ENCODE measurements at regions not wholly inside any gene's neighbourhood (a gene's known extent, or its start where the extent isn't known, plus 50 kb on each side); places are given as distances from the start of the nearest gene placed in this dataset.

DNA sequence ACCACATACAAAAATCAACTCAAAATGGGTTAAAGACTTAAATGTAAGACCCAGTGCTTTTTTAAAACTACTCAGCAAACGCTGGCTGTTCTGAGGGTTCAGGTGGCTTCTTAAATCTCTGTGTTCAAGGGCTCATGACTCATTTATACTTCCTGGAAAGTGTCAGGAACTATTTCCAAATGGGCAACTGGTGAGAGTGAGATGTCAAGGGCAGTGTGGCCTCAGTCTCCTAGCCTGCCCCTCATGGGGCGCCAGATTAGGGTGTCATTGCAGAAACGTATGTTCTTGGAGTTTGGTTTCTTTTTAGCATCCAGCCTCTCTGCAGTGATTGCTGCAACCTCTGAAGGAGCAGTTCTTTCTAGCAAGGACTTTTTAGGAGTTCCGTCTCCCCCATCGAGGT is 485.4 kb downstream of the TNS1 start:
- DNase-seq, result no peak

DNA sequence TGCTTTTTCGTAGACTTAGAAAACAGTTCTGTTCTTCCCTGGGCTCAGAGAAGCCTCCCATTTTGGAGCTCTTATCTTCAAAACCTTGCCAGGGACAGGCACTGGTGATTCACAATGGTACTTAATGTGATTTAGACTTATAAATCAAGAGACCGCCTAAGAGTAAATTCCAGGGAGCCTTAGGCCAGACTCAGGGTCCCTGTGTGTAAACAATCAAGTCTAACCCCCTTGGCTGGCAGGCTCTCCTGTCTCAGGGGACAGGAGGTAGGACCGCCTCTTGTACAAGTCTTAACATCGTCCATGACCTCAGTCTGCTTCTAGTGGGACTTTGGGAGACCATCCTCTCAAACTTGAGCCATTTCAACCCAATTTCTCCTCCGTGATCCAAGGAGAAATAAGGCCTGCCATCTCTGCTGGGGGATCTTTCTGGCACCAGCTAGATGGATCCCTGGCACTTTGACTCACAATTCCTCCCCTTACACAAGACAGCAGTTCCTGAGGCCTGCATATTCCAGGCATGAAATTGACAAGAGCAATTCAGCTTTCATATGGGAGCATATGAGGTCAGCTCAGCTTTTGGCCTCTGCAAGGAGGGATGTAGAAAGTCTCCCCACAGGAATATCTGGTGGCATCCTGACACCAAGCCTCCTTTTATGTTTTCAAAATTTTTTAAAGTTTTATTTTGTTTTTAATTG is 487.0 kb downstream of the TNS1 start:
- no peak for DNase-seq

DNA sequence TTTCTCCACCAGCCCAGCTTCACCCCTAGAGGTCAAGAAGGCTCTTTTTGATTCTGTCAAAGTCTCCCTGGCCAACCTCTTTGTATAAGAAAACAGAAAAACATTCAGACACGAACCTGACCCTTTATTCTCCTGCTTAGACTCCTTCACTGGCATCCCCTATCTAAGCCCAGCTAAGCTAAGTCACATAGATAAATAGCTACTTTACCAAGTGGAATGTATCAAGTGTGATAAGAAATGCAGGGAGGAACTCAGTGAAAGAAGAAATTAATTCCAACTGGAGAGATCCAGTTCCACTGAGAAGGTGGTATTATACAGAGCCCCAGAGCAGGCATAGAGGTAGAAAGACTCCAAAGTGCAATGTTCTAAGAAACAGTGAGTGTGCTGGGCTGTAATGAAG is 489.5 kb downstream of the TNS1 start:
- DNase-seq, result no peak

DNA sequence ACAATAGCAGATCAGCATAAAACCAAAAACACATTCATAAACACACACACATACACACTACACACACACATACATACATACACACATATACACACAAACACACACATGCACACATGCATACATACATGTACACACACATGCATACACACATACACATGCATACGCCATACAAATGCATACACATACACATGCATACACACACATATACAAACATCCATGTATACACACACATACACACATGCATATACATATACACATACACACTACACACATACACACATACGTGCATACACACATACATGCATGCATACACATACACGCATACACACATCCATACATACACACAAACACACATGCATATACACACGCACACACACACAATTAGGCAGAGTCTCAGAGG is 490.1 kb downstream of the TNS1 start:
- DNase-seq, result no peak

DNA sequence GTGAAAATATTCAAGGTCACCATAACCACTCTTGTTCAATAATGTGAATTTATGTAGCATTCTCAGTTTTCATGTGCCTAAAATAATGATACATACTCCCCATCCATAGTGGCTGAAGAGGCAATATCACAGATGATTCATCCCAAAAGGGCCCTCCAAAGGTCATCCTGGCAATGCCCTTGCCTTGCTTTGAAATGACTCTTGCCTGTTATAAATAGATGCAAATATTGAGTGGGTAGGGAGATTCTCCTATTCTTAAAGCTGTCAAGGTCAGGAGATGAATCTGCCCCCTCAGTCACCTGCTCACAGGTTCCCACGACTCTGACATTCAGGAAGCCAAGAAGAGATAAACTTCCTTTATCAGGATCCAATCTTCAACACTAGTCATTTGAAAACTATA is 490.5 kb downstream of the TNS1 start:
- DNase-seq, result no peak

DNA sequence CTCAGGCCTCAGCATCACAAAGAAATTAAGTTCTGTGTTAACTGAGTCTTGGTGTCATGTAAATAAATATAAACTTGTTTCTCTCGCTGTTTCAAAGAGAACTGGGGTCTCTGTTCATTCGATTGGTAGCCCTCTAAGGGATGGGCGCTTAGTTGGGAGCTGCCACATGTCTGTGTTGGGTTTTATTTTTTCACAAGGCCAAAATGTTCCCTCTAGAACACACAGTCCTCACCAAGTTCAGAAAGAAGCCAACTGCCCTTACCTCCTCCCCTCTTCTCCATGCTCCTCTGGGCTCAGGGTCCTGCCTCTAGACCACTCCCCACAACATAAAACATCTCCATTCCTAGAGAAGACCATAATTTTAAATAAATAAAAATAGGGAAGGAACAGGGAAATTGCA is 490.9 kb downstream of the TNS1 start:
- DNase-seq, result no peak

DNA sequence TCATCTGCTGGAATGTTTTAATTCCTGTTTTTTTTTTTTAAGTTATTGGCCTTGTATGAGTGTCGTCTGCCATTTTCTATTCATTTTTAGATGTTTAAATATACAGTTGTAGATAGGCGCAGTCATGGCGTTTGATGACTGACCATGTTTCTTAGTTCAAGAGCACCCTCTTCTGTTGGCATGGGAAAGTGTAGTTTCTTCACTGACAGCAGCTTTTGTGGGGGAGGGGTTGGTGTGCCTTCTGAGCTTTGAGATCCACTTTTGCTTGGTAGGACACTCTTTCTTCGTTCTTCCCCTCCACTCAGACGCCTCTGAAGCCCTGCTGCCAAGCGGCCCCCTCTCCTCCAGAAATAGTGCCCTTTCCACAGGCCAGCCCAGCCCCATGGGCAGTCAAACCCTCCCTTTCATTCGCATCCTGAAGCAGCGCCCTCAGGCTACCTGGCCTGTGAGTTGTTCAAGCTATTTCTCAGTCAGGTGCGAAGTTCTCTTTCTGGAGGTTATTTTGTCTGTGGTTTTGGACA is 492.0 kb downstream of the TNS1 start:
- peak in 1 of 2 donors; percentile 46 for DNase-seq

DNA sequence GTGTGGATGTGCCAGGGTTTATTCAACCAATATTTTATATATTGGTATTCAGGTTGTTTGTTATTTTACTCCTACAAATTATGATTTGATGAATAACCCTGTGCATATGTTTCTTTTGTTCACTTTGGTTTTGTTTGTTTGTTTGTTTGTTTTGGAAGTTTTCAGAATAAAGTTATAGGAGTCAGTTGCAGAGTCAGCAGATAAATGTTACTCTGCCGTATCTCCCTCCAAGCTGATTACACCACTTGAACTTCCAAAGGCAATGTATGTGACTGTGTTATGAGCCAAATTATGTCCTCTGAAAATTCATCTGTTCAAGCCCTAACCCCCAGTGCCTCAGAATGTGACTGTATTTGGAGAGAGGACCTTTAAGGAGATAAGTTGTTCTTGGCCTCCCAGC is 497.5 kb downstream of the TNS1 start:
- no peak for DNase-seq

DNA sequence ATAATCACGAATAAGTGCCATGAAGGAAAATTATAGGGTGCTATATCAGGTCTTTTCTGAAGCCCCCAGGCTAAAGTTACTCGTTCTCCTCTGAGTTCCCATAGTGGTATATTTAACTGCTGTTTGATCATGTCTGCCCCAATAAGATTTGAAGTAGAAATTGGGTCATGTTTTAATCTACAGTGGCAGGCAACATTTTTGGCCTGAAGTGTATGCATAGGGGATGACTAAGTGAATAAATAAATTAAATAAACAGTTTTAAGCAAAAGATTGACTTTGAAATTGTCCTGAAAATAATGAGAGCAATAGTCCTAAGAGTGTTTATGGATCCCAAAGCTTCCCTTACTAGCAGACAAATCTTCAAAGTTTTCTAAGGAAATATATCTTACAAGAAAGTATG is 500.9 kb downstream of the TNS1 start:
- DNase-seq, result no peak

DNA sequence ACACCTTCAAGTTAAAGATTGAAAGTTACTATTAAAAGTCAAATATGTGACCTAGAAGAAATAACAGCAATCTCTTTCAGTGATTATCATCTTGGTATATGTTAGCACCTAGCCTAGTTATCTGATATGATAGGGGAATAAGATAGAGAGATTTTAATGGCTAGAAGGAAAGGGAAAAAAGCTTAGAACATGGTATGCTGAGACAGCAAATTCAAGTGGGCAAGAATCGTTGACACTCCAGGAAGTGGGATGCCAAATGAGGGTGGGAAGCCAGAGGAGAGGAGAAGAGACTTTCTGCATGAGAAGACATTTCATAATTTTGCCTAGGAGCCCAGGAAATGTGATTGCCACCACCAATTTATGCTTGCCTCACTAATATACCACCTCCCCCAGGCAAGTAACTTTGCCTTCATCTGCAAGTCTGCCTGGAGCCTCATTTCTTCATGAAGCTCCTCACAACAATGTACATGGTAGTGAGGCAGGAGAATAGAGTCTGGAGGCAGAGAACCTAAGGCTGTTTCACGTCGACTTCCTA is 504.9 kb downstream of the TNS1 start:
- no peak for DNase-seq

DNA sequence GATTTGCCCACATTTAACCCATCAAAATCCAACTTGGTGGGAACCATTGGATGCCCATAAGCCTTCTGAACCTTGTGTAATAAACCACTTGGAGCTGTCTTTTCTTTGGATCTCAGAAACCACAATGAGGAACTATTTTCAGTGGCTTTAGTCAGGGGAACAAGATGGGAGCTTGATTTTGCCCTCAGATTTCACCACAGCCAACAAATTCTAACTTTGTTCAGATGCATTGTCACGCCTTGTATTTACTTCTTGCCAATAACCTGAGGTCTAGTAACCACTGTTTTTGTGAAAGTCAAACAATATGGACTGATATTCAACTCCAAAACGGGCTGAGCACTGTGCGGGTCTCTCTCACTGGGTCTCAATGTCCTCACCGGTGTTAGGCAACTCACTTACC is 508.2 kb downstream of the TNS1 start:
- DNase-seq, result no peak

DNA sequence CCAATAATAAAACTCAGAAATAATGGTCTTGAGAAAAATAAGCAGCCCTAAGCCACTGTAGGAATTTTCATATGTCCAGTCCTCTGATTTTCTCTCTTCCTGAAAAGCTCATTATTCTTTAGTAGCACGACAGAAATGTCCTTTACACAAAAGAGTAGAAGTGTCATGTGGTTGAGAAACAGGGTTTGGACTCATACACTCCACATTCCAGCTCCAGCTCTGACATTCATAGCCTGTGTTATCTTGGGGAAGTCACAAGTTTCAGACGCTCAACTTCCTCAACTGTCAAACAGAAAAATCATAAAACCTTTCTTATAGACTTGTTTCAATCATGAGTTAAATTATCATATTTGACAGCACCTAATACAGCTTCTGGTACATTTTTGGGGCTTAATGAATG is 511.5 kb downstream of the TNS1 start:
- no peak for DNase-seq

DNA sequence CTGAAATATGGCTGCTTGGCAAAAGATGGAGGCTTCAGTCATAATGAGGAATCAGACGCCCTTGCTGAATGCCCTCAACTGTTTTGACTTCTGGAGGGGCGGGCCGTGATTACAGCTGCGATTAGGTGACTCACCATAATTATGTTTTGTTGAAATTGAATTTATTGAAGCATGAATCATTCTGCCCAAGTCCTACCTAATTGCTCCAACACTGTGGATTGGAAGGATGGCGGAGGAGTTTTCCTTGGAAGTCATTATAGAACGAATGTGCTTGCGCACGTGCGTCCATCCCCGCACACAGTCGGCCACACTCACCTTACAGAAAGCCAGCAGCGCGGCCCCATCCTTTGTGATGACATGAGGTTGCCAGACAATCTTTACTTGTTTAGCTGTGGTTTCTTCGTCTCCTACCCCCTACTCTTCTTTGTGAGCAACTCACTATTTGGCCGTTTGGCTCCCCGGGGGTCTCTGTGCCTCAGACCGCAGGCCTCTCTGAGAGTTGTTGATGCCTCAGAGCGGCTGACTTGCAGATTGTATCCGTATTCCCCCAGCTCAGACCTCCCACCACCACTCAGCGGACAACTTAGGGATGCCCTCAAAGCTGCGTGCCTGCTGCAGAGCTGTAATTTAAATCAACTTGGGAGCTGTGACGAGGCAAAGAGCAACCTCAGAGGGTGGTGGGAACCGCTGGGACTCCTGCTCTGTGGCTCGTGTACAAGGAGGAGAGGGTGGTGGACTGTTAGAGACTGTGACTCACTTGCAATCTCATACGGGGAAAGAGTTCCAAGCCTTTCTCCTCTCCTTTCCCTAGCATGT is 513.4 kb downstream of the TNS1 start:
- no peak for DNase-seq

DNA sequence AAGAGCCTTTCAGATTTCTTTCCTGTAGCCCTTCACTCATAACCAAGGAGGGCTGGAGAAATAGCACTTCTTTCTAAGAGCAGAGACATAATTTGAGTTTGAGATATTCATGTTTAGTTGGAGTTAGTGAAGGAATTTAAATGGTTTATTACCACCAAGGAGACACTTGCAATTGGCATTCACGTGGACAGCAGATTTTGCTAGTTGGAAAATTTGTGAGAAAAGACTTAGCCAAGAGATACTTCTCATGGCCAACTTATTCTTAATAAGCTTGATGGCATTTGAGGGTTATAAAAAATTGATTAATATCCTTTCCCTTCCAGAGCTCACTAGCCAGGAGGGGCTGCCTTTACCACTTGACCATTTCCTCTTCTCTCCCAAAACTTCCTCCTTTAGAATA is 518.7 kb downstream of the TNS1 start:
- no peak for DNase-seq

DNA sequence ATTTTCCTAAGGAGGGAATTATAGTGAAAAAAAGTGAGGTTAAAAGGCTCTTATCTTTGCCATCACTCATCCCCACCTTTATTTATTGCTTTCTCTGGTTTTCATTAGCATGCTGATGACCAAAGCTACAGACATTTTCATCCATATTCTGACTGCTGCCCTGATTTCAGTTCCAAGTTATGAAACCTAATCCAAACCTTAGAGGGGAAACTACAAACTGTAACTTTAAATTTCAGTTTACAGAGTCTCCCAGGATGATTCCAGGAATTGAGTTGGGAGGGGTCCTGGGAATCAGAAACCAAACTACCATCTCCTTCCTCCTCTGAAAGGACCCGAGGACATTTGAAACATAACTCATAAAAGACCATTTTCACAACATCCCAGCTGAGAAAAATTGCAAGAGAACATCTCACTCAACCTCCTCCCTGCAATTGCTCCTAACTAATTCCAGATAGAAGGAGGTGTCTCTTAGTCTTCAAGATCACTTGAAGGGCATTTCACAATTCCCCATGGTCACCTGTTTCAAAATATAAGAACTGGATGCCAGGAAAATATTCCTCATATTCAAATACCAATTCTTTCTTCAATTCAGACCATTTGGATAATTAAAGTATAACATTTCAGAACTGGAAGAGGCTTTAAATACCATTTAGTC is 520.6 kb downstream of the TNS1 start:
- DNase-seq, result no peak

DNA sequence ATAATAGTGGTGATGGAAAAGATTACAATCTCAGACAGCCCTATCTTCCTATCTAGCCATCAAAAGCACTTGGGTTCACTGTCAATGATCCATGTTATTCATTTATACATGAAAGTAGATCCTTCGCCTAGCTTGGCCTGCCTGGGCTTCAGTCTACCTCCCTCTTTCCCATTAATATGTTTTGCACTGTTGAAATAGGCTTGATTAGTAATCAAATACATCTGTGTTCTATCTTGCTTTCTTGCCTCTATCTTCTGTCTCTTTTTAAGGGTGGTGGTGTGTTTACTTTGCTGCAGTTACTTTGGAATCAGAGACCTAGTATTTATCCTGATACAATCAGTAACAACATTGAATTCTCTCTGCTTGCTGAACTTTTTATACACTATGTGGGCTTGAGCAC is 521.2 kb downstream of the TNS1 start:
- no peak for DNase-seq

DNA sequence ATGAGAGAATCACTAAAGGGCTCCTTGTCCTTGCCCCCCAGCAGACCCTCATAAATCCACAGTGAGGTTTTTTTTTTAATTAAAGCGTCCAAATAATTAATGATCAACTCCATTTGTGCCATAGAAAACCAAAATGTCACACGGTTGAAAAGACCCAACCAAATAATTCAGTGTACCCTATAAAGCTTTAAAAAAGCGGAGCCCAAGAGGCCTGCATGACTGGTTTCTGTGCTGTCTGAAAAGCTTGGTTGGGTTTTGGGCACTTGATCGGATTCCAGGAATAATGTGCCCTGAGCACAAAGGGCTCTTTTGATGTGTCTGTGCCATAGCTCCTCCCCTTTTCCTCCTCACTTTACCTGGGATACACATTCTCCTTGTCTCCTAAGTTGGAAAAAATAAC is 523.2 kb downstream of the TNS1 start:
- DNase-seq, result no peak

DNA sequence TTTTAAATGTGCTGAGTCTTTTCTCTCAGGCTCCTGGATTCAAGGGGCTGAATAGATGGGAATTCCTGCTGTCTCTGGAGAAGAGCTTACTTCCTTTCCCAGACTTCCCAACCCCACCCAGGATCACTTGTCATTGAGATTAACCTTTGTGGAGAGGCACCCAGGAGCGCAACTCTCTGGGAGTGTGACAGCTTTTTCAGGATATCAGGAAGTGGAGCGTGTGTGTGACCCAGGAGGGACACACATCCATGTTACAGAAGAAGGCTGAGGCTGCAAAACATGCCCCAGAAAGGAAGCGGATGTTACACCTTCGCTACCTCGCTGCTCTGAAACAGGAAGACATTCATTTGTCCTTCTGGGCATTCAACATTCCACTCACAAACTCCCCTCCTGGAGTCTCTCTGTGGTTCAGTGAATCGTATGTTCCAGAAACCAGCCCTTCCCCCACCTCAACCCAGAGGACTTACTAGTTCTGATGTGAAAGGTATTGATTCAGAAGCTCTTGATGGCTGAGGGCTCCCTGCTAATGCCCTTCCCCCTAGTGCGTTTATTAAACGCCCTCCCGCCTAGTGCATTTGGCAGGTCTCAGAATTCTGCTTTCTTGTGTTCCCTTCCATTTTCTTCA is 523.9 kb downstream of the TNS1 start:
- DNase-seq, result no peak

DNA sequence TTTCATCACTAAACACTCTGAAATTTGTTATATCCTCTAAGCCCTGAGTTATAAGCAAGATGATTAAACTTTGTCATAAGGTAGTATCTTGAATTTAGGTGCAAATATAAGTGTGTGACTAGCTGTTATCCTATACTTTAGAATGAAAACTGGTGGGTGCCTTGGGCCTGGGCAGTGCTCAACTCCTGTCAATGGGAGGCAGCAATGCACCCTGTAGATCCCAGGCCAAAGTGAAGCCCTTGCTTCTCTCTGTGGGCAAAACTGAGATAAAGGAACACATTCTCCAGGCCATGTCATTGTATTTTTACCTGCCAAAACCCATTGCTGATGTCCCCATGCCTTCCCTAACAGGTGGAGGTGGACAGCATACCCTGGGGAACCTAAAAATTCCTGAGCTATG is 525.2 kb downstream of the TNS1 start:
- no peak for DNase-seq

DNA sequence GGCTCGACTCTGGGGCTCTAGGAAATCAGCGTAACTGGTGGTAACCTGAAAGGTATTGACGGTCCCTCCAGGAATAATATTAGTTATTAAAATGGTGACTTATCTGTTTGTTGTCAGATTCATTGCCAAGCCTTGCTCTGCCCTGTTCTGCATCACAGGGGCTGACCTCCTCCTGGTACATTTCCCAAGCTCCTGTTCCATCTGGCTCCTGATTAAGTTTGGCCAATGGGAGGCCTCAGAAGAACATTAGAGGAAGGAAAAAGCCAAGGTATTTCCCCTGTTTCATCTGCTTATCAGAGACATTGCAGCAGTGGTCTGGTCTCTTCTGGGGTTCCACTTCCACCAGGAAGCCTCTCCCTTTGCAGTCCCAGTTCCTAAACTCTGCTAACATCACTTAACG is 527.0 kb downstream of the TNS1 start:
- DNase-seq, result no peak

DNA sequence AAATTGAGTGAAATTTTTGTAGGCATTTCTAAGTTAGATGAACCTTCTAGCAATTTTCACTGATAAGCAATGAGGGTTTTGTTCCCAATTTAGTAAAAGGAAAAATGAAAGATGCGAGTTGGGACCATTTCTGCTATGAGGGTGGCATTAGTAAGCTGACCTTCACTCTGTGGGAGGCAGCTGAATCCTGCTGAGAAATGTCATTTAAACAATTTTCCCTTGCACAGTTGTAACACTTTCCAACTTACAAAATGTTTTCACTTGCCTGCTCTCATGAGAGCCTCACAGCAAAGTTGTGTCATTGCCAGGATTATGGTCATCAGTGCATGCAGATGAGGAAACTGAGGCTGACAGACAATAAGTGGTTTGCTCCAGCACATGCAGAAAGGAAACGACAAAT is 527.7 kb downstream of the TNS1 start:
- no peak for DNase-seq

DNA sequence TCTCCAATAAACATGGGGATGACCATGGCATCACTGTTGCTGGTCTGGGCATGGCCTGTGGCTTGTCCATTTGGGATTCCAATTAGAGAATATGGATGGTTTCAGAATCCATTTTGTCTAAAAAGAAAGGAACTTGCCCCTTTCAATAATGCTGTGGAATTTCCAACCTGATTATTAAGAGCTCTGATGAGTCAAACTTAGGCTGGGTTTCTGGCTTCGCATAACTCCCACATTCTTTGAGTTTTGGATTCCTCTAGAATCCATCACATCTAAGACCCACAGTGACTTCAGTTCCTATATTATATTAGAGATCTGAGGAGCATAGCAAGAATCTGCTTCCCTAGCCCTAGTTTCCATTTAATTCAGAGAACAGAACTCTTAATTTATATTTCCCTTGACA is 531.5 kb downstream of the TNS1 start:
- no peak for DNase-seq

DNA sequence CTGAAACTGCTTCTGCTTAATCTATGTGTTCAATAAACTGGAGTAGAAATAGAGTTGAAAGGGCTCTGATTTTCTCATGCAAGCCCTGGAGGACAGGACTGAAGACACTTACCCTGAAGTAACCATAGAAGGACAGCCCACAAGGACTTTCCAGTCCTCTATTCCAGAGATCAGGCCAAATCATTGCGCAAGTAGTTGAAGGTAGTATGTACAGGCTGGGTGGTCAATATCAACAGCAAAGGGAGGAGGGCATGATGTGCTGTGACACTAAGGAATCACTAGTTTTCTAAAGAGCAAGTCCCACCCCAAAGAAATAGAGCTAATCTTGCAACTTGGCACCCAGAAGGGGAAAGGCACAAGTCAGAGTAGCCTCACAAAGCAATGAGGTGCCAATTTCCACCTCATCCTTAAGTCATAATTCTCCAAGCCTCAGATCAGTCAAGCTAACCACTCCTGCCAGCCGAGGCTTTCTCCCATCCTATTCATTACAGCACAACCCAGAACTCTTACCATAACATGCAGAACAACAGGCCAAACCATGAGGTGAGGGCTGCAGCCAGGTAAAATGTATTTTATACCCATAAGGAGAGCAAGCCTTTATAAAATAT is 533.5 kb downstream of the TNS1 start:
- no peak for DNase-seq
